K562 (cell line): ENCODE measurements at regions not wholly inside any gene's neighbourhood (a gene's known extent, or its start where the extent isn't known, plus 50 kb on each side); places are given as distances from the start of the nearest gene placed in this dataset.

Source experiments
- ATAC-seq: fragments of 200-7000 bp; cut with Tn5 transposase; 3 replicates; pipeline ENCODE4 v1.9.1; 2020; ENCODE audit warnings: moderate library complexity
- BruUV-seq: library from RNA; stranded (reverse); fragments of 400-500 nt; replicated peaks from 2 replicates; lab custom pipeline; 2021; lab: Mats Ljungman, UMichigan
- CTCF ChIA-PET: fragments of 300-600 bp; formaldehyde crosslinking; extraction: SDS; loops from one replicate; lab custom pipeline; 2021; ENCODE audit warnings: low intra/inter-chr PET ratio; lab: Yijun Ruan, JAX
- POLR2A ChIA-PET: fragments of 300-600, 350-650 bp; sonication (Branson Sonifier 250); formaldehyde crosslinking; extraction: SDS; loops from one replicate; lab custom pipeline; 2021; ENCODE audit warnings: antibody characterized with exemption, inconsistent platforms; lab: Yijun Ruan, JAX
- DNase-seq, 4 experiments: peaks; one replicate each; pipeline versions ENCODE4 v3.0.0 to v3.0.0-alpha.2; 2011 to 2018; ENCODE audit warnings: low spot score in 3 of 4, mixed read lengths in 3 of 4; ENCODE audit errors: extremely low read depth in 1 of 4
- FAIRE-seq: peaks from 2 replicates; lab custom pipeline; 2011; peaks lifted over from hg19 to GRCh38; lab: Jason Lieb, UNC
- H2AFZ ChIP-seq: 2 replicates; pipeline ENCODE4 v1.6.0; 2011; ENCODE audit warnings: low read depth, low read length, control low read depth, inconsistent platforms
- H3K27ac ChIP-seq: fragments of 200-600 bp; 3 replicates; pipeline ENCODE4 v1.8.0; 2011; ENCODE audit warnings: low read depth, mild to moderate bottlenecking, control low read depth, inconsistent platforms, low read length, moderate library complexity, mixed read lengths; ENCODE audit errors: extremely low read depth
- H3K27me3 ChIP-seq, 2 experiments: fragments of 300-600 bp in 1 of 2; 2 replicates in 1 of 2; 3 replicates in 1 of 2; pipeline versions ENCODE4 v1.6.0 to v1.8.0; 2011; ENCODE audit warnings: inconsistent platforms in 2 of 2, low read length in 2 of 2, mild to moderate bottlenecking in 1 of 2, mixed read lengths in 1 of 2, moderate library complexity in 1 of 2; ENCODE audit not compliant: control insufficient read depth in 2 of 2, insufficient read depth in 2 of 2
- H3K36me3 ChIP-seq: fragments of 300-600 bp; 3 replicates; pipeline ENCODE4 v1.8.0; 2011; ENCODE audit warnings: mild to moderate bottlenecking, low read length, inconsistent platforms; ENCODE audit not compliant: control insufficient read depth, insufficient read depth
- H3K4me1 ChIP-seq, 2 experiments: fragments of 200-600 bp in 1 of 2; replicated peaks in 1 of 2; 2 replicates in 1 of 2; 3 replicates in 1 of 2; pipeline versions ENCODE4 v1.5.1 to v1.8.0; 2011; ENCODE audit warnings: inconsistent platforms in 2 of 2, low read length in 2 of 2, mild to moderate bottlenecking in 1 of 2, mixed read lengths in 1 of 2, moderate library complexity in 1 of 2; ENCODE audit not compliant: control insufficient read depth in 2 of 2, insufficient read depth in 2 of 2
- H3K4me2 ChIP-seq: 2 replicates; pipeline ENCODE4 v1.6.1; 2011; ENCODE audit warnings: low read length, control low read depth, inconsistent platforms, mixed read lengths; ENCODE audit not compliant: insufficient read depth
- H3K4me3 ChIP-seq: fragments of 200-600 bp; sonication (generic), shearing (Covaris generic); 2 replicates; pipeline ENCODE4 v1.5.1; 2016; ENCODE audit warnings: control low read depth, inconsistent platforms
- H3K79me2 ChIP-seq: fragments of 200-600 bp; 3 replicates; pipeline ENCODE4 v1.8.0; 2011; ENCODE audit warnings: low read length, inconsistent platforms; ENCODE audit not compliant: control insufficient read depth, insufficient read depth
- H3K9ac ChIP-seq, 2 experiments: 2 replicates each; pipeline versions ENCODE4 v1.6.0 to v1.6.1; 2011; ENCODE audit warnings: low read depth in 2 of 2, low read length in 2 of 2, control low read depth in 1 of 2, inconsistent platforms in 1 of 2, mild to moderate bottlenecking in 1 of 2, mixed read lengths in 1 of 2; ENCODE audit not compliant: insufficient read depth in 1 of 2
- H3K9me1 ChIP-seq: one replicate; pipeline ENCODE4 v1.6.0; 2011; ENCODE audit warnings: inconsistent platforms, mild to moderate bottlenecking, low read length, moderate library complexity; ENCODE audit not compliant: control insufficient read depth, insufficient read depth
- H3K9me3 ChIP-seq: replicated peaks from 2 replicates; pipeline ENCODE4 v1.5.1; 2011; ENCODE audit warnings: low read depth, low read length, inconsistent platforms; ENCODE audit not compliant: control insufficient read depth, insufficient read depth
- H4K20me1 ChIP-seq: replicated peaks from 2 replicates; pipeline ENCODE4 v1.6.1; 2011; ENCODE audit warnings: low read length, inconsistent platforms, mixed read lengths; ENCODE audit not compliant: control insufficient read depth, insufficient read depth
- ATF7 ChIP-seq: fragments of 450-650 bp; IDR thresholded peaks from 2 replicates; pipeline ENCODE4 v1.7.1; 2014; ENCODE audit warnings: mild to moderate bottlenecking, moderate library complexity
- CGGBP1 ChIP-seq: fragments of 250-450 bp; sonication (Bioruptor Pico); IDR thresholded peaks from 2 replicates; pipeline ENCODE4 v1.9.0; 2021; ENCODE audit warnings: mild to moderate bottlenecking
- CHAMP1 ChIP-seq: fragments of 450-650 bp; IDR thresholded peaks from 2 replicates; pipeline ENCODE4 v1.6.1; 2016; ENCODE audit warnings: mild to moderate bottlenecking
- ETV6 ChIP-seq, 3 experiments: fragments of 150-350 bp in 1 of 3; sonication (generic) in 1 of 3; formaldehyde crosslinking in 1 of 3; IDR thresholded peaks; 2 replicates each; pipeline versions ENCODE4 v1.6.1 to v1.8.0; 2014 to 2022; ENCODE audit warnings: borderline replicate concordance in 2 of 3, low read depth in 2 of 3, antibody characterized with exemption in 1 of 3, low read length in 1 of 3, mild to moderate bottlenecking in 1 of 3, missing genetic modification reagents in 1 of 3
- HSF4 ChIP-seq: fragments of 250-450 bp; sonication (Bioruptor Pico); IDR thresholded peaks from 2 replicates; pipeline ENCODE4 v2.1.2; 2022; ENCODE audit warnings: mild to moderate bottlenecking, moderate library complexity, borderline replicate concordance
- MECOM ChIP-seq: fragments of 250-450 bp; sonication (Bioruptor Pico); IDR thresholded peaks from 2 replicates; pipeline ENCODE4 v1.8.0; 2022; ENCODE audit warnings: inconsistent platforms
- NFRKB ChIP-seq: fragments of 450-650 bp; IDR thresholded peaks from 2 replicates; pipeline ENCODE4 v1.6.1; 2016; ENCODE audit warnings: low read depth
- NFXL1 ChIP-seq: fragments of 450-650 bp; formaldehyde crosslinking; IDR thresholded peaks from 2 replicates; pipeline ENCODE4 v1.4.0; 2021; ENCODE audit warnings: mild to moderate bottlenecking
- POLR2B ChIP-seq: fragments of 450-650 bp; IDR thresholded peaks from 2 replicates; pipeline ENCODE4 v1.6.1; 2018; ENCODE audit warnings: low read depth; ENCODE audit not compliant: partially characterized antibody
- TCF7 ChIP-seq: sonication (generic); IDR thresholded peaks from 2 replicates; pipeline ENCODE4 v1.6.1; 2016; ENCODE audit warnings: antibody characterized with exemption, borderline replicate concordance
- THRA ChIP-seq: fragments of 450-650 bp; IDR thresholded peaks from 2 replicates; pipeline ENCODE4 v1.6.1; 2017; ENCODE audit warnings: mild to moderate bottlenecking, moderate library complexity
- TSC22D4 ChIP-seq: fragments of 450-650 bp; IDR thresholded peaks from 2 replicates; pipeline ENCODE4 v1.6.1; 2016; ENCODE audit warnings: missing genetic modification characterization, missing biosample characterization, control low read depth
- ZNF12 ChIP-seq: sonication (generic); formaldehyde crosslinking; IDR thresholded peaks from 2 replicates; pipeline ENCODE4 v1.4.0; 2020; ENCODE audit warnings: mild to moderate bottlenecking, missing genetic modification reagents
- ZNF23 ChIP-seq: fragments of 250-450 bp; sonication (Bioruptor Pico); IDR thresholded peaks from 2 replicates; pipeline ENCODE4 v1.4.0; 2020; ENCODE audit warnings: mild to moderate bottlenecking
- ZNF511 ChIP-seq: sonication (generic); formaldehyde crosslinking; IDR thresholded peaks from 2 replicates; pipeline ENCODE4 v1.8.0; 2022; ENCODE audit warnings: mild to moderate bottlenecking, missing genetic modification reagents
- ZNF589 ChIP-seq: fragments of 200-800 bp; sonication (Bioruptor generic); IDR thresholded peaks from 2 replicates; pipeline ENCODE4 v1.6.1; 2016; ENCODE audit warnings: low read depth, missing genetic modification characterization, missing compliant biosample characterization
- ZNF740 ChIP-seq, 3 experiments: fragments of 200-800 bp in 1 of 3; sonication (Bioruptor generic) in 1 of 3; sonication (generic) in 1 of 3; formaldehyde crosslinking in 1 of 3; IDR thresholded peaks; 2 replicates each; pipeline versions ENCODE4 v1.6.1 to v1.8.0; 2016 to 2022; ENCODE audit warnings: mild to moderate bottlenecking in 2 of 3, missing compliant biosample characterization in 2 of 3, missing genetic modification characterization in 2 of 3, missing genetic modification reagents in 1 of 3
- ZNF764 ChIP-seq: fragments of 250-450 bp; sonication (Bioruptor Pico); IDR thresholded peaks from 2 replicates; pipeline ENCODE4 v1.4.0; 2020; ENCODE audit warnings: low read depth, mild to moderate bottlenecking, moderate library complexity
- ZSCAN29 ChIP-seq: fragments of 450-650 bp; IDR thresholded peaks from 2 replicates; pipeline ENCODE4 v1.6.1; 2017
- WGBS: fragments of 100-300 bp; shearing (Covaris generic); methylation state at CpG from one replicate; pipeline ENCODE4 v1.1.6; 2016; ENCODE audit warnings: low coverage, mixed read lengths; ENCODE audit not compliant: insufficient coverage; ENCODE audit errors: missing lambda C conversion rate; 5-methylcytosine and 5-hydroxymethylcytosine counted together
- in situ Hi-C: fragments of 300-500 bp; cut with MboI; formaldehyde crosslinking; loops from 4 replicates; pipeline ENCODE4 v1.15.0; 2018; ENCODE audit warnings: inconsistent platforms, mixed read lengths
- intact Hi-C: fragments of 100-400 bp; cut with micrococcal nuclease; formaldehyde crosslinking; loops from 2 replicates; pipeline ENCODE4 v1.14.2; 2022

- Histone ChIP-seq H3K79me2 (no peaks in the 10 kb centered on the region), H3K27ac (no peak overlapping the region), H2AFZ (no peak overlapping the region), H3K4me1 (no peaks in the 10 kb centered on the region), H3K4me3 (no peak overlapping the region), H3K9me1 (no peaks in the 10 kb centered on the region), H4K20me1 (no peaks in the 10 kb centered on the region), H3K36me3 (no peaks in the 10 kb centered on the region), H3K27me3 (no peaks in the 10 kb centered on the region), H3K9me3 (no peaks in the 10 kb centered on the region), H3K4me2 (no peak overlapping the region), H3K9ac (no peak overlapping the region)
- no TSS peak for BruUV-seq
- FAIRE-seq (no peak), DNase-seq (no peak), ATAC-seq (no peak)
- CTCF ChIA-PET = no interaction called here
- intact Hi-C loops (no loop called here), in situ Hi-C loops (no loop called here)
- POLR2A ChIA-PET = no interaction called here
- 0% methylated on average over 3 of the region's 3 CpGs for WGBS
- TF ChIP-seq ZNF740 (CRISPR knock-in tag; IDR thresholded peaks at IDR 0.05) = no peak
- TF ChIP-seq ZNF740 (tag; IDR thresholded peaks at IDR 0.05) = no peak
- no peak for TF ChIP-seq TCF7
- TF ChIP-seq ATF7 = no peak
- TF ChIP-seq ZNF12 (CRISPR knock-in tag) = no peak
- no peak for TF ChIP-seq TSC22D4 (tag)
- no peak for TF ChIP-seq NFXL1
- TF ChIP-seq ZNF23 (CRISPR knock-in tag) = no peak
- no peak for TF ChIP-seq ETV6 (IDR thresholded peaks at IDR 0.05; ENCODE audit: borderline replicate concordance in 1 of 2, low read depth in 2 of 2, low read length in 1 of 2)
- TF ChIP-seq ETV6 (CRISPR knock-in tag; IDR thresholded peaks at IDR 0.05; ENCODE audit: borderline replicate concordance) = no peak
- no peak for TF ChIP-seq ZNF764 (CRISPR knock-in tag)
- no peak for TF ChIP-seq ZNF589
- TF ChIP-seq ZSCAN29 = no peak
- no peak for TF ChIP-seq ZNF511 (CRISPR knock-in tag)
- no peak for TF ChIP-seq NFRKB
- no peak for TF ChIP-seq HSF4 (CRISPR knock-in tag)
- TF ChIP-seq MECOM (CRISPR knock-in tag) = no peak
- no peak for TF ChIP-seq CGGBP1 (CRISPR knock-in tag)
- no peak for TF ChIP-seq THRA
- TF ChIP-seq POLR2B = no peak
- TF ChIP-seq CHAMP1 = no peak
Measured at GRCh38 chr11:114909866-114910265, 231.5 kb downstream of the NXPE2 start.
